AG08396 (cell line): ENCODE measurements at regions not wholly inside any gene's neighbourhood (a gene's known extent, or its start where the extent isn't known, plus 50 kb on each side); places are given as distances from the start of the nearest gene placed in this dataset.
"Not testable (repeated sequence)": the region's sequence is repeated elsewhere in the genome, so short reads cannot be mapped to it uniquely, and the experiment has no call there.

Experiments
- DNase-seq: peaks from one replicate; pipeline ENCODE4 v3.0.0; 2012; ENCODE audit warnings: low spot score, mixed read lengths

DNA sequence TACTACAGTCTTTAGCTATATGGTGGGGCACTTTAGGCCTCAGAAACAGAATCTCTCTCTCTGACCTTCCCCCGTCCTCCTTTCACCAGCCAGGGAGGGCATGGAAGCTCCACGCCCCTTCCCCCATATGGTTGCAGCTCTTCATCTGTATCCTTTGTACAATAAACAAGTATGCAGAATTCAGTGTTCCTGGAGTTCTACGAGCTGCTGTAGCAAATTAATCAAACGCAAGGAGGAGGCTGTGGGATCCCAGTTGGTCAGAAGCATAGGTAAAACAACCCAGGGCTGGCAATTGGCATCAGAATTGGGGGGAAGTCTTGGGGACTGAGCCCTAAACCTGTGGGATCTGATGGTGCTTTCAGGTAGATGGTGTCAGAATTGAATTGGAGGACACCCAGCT is 163.7 kb upstream of the NLRP1 start:
- no peak for DNase-seq

GRCh38 chr17:5753421-5753820 is 169.1 kb upstream of the NLRP1 start:
- no peak for DNase-seq

GRCh38 chr17:5757314-5757907 is 173.1 kb upstream of the NLRP1 start:
- no peak for DNase-seq

DNA sequence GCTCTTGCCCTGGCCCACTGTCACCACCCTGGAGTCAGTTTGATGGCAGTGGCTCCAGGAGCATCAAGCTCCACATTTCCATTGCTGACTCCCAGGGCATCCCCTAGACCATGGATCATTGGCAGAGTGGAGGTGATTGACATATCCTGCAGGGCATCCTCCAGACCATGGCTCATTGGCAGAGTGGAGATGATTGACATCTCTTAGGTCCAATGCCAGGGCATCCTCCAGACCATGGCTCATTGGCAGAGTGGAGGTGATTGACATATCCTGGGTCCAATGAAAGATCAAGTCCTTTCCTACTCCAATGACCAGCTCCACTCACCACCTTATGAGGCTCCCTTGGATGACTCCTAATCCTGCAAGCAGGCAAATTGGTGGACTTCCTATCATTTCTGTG is 174.3 kb upstream of the NLRP1 start:
- no peak for DNase-seq

GRCh38 chr17:5759501-5759925 is 175.2 kb upstream of the NLRP1 start:
- no peak for DNase-seq

- no peak for DNase-seq
These were observed 177.9 kb upstream of the NLRP1 start for GRCh38 chr17:5762191-5762590.

GRCh38 chr17:5763595-5764306 is 179.4 kb upstream of the NLRP1 start:
- DNase-seq = no peak

DNA sequence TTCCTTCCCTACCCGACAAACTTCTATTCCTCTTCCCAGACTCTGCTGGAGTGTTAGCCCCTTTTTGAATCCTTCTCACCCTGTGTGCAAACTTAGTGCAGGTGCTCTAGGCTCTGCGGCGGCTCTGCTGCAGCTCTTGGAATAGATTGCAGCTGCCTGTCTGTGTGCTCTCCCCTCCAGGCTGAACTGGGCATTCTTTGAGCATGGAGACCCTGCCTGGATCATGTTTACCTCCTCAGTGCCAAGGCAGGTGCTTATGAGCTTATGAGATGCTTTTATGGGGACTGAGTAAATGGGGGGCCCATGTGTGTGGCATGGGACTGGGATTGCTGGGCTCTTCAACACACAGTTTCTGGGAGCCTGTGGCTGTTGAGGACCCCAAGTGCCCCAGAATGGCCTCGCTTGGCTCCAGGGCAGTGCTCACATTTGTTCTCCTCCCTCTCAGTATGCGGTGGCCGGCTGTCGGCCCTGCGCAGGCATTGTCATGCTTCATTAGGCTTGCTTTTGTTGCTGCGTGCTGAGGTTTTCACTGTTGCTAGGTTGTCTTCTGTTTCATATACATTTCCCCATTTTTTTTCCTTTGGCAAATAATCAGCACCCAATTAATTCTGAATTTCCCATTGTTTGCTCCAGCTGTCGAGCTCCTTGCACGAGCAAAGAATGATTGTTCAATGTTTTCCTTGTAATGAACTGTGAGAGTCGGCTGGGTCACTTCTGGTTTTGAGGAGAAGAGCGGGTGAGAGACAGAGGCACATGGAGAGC is 185.5 kb upstream of the NLRP1 start:
- no peak for DNase-seq

- no peak for DNase-seq
These were observed 186.3 kb upstream of the NLRP1 start for GRCh38 chr17:5770441-5771270.

GRCh38 chr17:5771271-5771577 is 186.9 kb upstream of the NLRP1 start:
- not testable (repeated sequence) for DNase-seq

DNA sequence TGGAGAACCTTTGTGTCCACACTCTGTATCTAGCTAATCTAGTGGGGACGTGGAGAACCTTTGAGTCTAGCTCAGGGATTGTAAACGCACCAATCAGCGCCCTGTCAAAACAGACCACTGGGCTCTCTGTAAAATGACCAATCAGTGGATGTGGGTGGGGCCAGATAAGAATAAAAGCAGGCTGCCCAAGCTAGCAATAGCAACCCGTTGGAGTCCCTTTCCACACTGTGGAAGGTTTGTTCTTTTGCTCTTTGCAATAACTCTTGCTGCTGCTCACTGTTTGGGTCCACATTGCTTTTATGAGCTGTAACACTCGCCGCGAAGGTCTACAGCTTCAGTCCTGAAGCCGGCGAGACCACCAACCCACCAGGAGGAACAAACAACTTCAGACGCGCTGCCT is 187.7 kb upstream of the NLRP1 start:
- not testable (repeated sequence) for DNase-seq

DNA sequence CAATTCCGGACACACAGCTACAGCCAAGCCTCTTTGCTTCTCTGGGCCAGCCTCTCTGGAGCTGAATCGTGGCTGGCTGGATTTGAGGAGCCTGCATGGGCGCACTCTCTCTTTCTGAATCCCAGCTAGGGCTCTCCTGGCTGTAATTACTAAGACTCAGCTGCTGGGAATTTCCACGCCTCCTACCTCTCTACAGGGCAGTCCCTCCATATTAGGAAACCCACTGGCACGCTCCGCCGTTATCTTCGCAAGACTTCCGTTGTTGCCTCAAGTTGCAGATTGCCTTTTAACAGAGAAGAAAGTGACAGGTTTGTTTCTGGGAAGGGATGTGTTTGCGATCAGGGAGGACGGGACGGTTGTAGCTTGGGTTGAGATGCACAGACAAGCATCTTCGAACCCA is 188.4 kb upstream of the NLRP1 start:
- DNase-seq = no peak

- DNase-seq = no peak
These were observed 189.6 kb upstream of the NLRP1 start for GRCh38 chr17:5773816-5774360.

DNA sequence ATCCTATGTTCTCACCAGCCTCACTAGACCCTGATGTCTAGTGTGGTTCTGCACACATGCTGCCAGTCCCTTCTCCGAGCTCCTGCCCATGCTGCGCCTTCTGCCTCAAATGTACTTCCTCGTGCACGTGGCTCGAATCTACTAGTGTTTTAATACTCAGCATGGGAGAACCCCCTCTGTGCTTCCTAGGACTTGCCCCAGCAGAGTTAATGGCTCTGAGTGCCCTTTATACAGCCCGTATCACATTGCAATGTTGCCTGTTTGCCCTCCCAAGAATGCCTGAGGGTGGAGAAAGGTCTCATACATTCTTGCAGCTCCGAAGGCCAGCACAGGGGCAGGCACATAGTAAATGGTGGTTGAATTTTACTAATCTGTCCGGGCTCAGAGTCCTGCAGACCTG is 190.8 kb upstream of the NLRP1 start:
- no peak for DNase-seq

- peak; percentile 36 for DNase-seq
These were observed 196.2 kb upstream of the NLRP1 start for GRCh38 chr17:5780476-5780875.

DNA sequence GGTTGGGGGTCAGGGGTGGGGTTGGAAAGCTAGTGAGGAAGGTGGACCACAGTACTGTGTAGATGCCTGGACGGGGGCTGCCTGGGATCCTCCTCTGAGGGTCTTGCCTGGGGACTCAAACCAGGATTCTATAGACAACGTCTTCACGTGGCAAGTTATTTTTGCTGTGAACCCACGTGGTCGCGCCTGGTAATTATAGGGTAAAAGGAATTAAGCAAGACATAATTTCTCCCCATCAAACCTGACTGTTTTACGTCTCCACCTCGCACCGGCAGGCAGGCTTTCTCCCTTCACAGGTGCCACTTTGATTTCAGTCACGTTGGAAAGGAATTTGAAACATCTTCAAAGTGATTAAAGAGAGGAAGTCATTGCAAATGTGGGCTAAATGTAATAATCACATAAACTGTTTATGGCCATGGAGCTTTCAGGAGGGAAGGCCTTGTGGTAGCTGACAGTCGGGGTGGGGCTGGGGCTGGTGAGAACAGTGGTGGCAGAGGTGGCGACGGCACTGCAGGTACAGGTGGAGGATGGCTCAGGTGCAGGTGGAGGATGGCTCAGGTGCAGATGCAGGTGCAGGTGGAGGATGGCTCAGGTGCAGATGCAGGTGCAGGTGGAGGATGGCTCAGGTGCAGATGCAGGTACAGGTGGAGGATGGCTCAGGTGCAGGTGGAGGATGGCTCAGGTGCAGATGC is 197.1 kb upstream of the NLRP1 start:
- DNase-seq = no peak

GRCh38 chr17:5783269-5783668 is 199.0 kb upstream of the NLRP1 start:
- DNase-seq = no peak

- DNase-seq = no peak
These were observed 199.5 kb upstream of the NLRP1 start for GRCh38 chr17:5783851-5784250.

- no peak for DNase-seq
These were observed 200.5 kb upstream of the NLRP1 start for GRCh38 chr17:5784791-5785190.

DNA sequence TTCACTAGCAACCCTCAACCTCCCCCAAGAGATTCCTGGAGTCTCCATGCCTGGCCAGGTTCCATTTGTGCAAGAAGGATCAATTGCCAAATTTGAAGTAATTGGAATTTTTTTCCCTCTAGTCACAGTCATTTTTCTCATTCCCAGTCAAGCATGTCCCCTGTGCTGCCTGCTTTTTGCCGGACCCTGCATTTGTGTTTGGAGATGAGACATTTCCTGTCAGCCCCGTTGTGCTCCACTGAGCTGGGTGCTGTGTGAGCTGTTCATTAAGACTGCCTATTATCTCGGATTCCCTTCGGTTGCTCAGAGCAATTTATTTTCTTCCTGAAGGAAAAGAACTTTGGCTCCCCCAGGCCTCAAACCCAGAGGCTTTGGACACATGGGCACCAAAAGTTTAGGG is 201.0 kb upstream of the NLRP1 start:
- peak; percentile 50 for DNase-seq

- peak; percentile 53 for DNase-seq
These were observed 201.7 kb upstream of the NLRP1 start for GRCh38 chr17:5785867-5786509.
